GM18867 (cell line): ENCODE measurements at regions not wholly inside any gene's neighbourhood (a gene's known extent, or its start where the extent isn't known, plus 50 kb on each side); places are given as distances from the start of the nearest gene placed in this dataset.

ENCODE experiments used
- ATAC-seq: cut with Tn5 transposase; IDR thresholded peaks from one replicate; pipeline ENCODE4 v1.9.1; 2021; ENCODE audit warnings: mild to moderate bottlenecking, moderate library complexity; ENCODE audit not compliant: unreplicated experiment

DNA sequence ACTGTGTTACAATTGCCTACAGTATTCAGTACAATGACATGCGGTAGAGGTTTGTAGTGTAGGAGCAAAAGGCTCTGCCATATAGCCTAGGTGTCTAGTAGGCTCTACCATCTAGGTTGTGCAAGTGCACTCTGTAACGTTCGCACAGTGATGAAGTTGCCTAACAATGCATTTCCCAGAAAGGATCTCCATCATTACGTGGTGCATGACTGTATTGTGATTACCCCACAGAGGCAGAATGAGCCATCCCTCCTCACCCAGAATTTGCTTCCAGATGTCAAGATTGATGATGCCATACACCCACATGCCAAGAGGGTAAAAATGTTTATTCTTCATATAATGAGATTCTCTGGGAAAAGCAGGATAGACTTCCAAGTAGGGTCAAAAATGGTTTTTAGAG is 199.3 kb upstream of the CTTNBP2NL start:
- ATAC-seq = no peak

DNA sequence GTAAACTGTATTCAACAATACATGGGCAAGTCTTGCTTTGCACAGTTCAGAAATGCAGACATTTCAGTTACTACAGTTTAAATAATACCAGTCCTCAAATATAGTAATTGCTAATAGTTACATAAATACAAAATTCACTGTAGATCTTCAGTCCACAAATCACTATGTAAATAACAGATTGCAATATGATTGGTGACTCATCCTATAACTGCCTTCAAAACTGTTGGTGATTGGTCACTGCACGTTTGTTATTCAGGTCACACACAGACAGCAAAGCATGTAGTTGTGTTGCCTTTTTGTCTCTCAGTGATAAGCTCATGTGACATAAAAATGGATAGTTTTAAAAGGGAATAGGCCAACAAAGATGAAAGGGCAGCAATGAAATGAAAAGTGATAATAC is 186.5 kb upstream of the CTTNBP2NL start:
- ATAC-seq = no peak

DNA sequence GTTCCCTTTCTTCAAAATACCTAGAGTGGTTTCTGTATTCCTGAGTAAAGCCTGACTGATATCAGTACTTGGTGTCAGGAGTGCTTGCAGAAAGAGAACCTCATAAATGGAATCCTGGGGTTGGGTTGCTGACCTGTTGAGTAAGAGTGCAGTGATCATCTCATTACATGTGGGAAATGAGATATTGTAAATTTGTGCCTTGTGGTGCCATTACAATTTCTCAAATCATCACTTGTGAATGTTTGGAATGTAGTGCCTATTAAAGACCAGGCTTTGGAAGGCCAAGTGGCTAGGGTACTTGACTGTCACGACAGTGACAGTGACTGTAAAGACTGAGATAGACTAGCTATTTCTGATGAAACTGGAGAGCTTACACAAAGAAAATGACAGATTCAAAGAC is 176.7 kb upstream of the CTTNBP2NL start:
- no peak for ATAC-seq

DNA sequence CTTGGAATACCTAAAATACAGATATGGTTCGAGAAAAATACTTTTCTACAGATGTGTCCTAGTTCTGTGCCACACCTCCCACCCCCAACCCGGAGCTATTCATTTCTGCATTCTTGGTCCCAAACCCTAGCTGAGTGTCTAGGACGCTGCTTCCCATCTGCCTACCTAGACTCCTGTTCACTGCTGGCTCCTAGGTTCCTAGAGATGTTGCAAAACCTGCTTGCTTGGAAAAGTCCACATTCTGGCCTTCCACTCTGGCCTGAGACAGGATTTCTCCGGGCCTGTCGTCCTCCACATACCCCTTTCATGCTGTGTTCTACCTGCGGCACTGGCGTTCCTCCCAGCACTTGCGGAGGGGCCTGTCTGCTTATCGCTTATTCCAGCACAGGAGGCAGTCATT is 165.8 kb upstream of the CTTNBP2NL start:
- ATAC-seq = no peak

DNA sequence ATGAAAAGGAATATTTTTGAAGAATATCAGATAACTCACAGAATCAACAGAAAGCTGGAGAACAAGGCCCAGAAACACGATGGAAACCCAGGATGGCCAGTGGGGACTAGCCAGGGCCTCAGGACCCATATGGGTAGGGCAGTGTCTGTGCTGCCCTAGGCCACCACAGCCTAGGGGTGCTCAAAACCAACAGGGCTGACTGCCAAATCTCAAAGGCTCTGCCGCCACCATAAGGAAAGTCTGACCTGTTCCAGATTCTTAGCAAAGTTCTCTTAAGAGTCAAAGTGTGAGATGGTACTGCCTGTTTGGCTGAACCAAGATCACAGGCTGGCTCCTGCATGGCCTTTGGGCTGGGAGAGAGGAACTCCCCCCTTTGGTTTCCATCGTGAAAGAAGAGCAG is 164.7 kb upstream of the CTTNBP2NL start:
- no peak for ATAC-seq

DNA sequence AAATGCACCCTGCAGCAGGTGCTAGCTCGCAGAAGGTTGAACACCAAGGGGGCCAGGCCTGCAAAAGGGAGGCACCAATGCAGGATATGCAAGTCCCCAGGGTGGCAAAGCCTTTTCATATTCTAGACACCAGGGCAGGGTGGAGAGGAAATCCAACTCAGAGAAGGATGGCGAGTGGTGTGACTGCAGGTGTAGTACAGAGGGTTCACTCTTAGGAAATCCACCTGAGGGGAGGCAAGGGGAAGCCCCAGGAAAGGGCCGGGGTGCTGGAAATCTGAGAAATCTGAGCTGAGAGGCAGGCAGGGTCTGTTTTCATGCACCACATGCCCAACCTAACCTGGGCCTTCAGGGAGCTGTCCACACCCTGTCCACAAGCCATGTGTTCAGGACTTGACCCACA is 163.2 kb upstream of the CTTNBP2NL start:
- ATAC-seq = no peak

DNA sequence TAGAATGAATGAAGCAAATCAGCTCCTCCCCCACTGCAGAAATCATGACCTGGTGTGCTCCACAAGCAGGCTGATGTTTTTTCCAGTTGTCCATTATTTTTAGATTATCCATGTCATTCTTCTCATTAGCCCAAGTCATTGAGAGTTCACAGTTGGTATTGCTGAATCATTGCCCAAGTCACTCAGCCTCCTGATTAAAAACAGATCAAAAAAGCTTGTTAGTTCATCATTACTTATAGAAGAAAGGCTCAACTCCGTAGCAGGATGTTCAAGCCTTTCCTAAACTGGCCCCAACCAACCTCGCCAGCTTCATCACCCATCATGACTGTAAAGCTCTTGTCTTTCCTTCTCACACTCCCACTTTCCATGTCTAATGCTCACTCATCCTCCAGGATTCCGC is 161.3 kb upstream of the CTTNBP2NL start:
- no peak for ATAC-seq

DNA sequence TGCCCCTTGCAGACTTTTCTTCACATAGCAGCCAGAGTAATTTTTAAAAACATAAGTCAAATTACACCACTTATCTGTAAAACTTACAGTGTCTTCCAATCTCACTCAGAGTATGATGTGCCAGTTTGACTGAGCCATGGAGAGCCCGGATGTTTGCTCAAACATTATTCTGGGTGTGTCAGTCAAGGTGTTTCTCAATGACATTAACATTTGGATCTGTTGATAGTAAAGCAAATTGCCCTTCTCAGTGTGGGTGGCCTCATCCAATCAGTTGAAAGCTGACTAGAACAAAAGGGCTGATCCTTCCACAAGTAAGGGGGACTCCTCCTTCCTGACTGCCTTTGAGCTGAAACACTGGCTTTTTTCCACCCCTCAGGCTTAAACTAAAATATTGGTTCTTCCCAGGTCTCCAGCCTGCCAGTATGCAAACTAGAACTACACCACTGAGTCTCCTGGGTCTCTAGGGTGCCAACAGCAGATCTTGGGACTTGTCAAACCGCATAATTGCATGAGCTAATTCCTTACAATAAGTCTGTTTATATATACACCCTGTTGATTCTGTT is 157.9 kb upstream of the CTTNBP2NL start:
- ATAC-seq = no peak

DNA sequence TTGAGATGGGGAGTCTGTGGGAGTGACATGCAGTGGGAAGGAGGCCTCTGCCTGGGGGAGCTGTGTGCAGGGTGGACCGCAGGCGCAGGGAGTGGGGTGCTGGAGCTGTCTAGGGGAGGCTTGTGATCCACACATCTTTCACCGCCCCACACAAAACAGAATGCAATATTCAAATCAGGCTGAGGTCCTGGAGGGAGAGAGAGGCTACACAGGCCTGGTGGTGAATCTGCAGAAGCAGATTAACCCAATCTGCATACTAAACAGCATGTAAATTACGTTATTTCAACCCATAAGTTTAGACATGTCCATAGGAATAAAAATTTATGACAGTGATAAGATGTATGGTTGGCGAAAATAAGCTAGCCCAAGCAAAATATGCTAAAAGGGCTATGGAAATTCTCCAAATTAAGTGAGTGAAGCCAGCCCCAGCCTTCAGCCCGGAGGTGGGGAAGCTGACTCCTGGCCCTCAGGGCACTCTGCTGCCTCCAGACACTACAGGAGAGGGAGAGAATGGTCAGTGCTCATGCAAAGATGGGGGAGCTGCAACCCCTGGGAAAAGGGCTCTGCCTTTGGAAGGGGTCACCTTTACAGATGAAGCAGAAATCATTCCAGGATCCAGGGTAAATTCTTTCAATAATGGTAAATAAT is 156.2 kb upstream of the CTTNBP2NL start:
- ATAC-seq = no peak

DNA sequence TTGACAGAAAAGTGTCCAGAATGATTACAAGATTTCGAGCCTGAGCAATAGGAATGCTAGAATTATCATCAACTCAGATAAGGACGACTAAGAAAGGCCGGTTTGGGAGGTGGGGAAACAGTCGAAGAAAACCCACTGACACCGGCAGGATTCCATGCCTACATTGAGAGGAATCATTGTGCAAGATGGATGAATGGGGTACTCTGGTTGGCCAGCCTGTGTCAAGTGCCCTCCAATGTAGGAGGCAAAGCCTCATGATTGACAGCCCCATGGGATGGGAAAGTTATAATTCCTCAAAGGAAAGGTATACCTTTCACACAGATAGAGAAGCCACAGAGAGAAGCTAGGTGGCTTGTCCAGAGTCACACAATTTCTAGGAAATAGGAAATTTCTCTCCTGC is 153.5 kb upstream of the CTTNBP2NL start:
- no peak for ATAC-seq

DNA sequence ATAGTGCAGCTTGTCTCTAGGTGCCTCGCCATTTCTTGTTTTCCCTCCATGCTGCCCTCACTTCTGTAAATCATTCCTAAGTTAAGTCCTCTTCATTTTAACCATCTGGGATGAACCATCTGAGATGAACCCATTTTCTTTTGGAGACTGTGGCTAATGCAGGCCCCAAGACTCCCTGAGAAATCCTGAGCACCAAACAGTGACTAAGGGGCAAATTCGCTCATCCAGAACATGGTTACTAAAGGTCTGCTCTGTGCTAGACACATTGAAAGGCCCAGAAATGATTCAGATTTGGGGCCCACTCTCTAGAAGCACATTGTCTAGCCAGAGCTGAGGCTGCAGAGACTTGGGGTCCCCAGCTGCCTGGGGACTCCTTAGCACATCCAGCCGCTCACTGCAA is 151.9 kb upstream of the CTTNBP2NL start:
- ATAC-seq = no peak

DNA sequence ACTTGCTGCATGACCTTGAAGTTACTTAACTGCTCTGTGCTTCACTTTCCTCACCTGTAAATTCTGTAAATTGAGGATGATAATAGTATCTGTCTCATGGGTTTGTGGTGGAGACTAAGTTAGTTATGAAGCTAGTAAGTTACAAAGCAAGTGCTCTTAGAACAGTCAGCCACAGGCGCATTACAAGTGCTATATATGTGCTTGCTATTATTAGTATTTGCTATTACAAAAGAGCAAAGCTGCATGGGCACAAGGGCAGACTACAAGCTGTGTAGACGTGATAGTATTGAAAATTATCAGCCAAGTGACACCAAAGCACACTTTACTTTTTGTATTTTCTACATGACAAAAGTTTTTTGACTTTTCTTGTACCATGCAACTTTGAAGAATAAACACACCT is 150.9 kb upstream of the CTTNBP2NL start:
- ATAC-seq = no peak

DNA sequence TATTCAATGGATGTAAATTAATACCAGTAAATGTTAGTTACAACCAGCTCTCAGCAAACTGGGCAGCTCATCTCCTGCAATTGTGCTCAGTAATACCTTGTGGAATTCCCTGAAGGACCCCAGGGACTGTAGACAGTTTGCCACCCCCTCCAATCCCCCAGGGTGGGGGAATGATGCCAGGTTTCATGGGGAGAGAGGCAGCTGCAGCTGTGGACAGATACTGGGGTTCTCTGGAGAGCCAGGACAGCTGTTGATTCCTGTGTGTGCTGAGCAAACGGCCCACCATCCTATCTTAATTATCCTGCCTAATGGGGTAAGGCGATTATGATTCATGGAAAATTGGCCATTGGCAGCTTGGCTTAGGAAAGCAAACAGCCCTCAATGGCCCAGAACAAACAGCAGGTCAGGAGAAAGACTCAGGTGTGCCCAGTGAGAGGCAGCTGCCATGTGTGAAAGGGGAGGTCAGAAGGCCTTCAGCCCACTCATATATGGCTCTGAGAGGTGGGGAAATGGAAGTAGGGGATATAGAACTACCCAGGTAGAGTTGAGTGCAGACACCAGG is 148.9 kb upstream of the CTTNBP2NL start:
- ATAC-seq = no peak

DNA sequence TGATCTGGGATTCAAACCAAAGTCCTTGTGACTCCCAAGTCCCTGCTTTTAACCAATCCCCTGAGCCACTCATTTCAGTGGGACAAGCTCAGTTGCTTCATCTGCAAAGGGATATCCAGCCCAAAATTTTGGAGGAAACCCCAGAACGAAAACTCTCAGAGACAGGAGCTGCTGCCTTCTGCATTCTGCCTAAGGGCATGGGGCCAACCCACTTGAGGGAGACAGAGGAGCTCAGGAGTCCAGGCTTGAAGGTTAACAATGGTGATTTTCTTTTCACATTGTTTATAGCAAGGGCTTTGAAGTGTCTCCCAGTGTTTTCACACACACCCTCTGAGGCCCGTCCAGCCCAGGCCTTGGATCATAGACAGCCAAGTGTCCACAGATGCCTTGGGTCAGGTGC is 148.1 kb upstream of the CTTNBP2NL start:
- no peak for ATAC-seq

DNA sequence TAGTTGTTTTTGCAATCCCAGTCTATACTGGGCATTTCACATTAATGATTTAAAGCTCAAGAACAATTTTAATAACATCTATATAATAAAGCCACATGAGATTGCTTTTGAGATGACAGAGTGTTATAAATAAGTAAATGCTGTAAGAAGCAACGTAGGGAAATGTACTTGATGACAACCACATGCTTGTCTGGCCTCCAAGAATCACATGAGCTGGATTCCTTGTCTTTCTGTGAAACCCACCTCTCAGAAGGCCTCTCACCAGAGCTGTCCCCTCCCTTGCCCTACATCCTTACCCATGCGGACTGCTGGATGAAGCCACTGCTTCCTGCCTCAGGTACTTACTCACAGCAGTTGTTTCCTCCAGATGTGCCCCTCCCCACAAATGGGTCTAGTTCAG is 145.1 kb upstream of the CTTNBP2NL start:
- no peak for ATAC-seq

DNA sequence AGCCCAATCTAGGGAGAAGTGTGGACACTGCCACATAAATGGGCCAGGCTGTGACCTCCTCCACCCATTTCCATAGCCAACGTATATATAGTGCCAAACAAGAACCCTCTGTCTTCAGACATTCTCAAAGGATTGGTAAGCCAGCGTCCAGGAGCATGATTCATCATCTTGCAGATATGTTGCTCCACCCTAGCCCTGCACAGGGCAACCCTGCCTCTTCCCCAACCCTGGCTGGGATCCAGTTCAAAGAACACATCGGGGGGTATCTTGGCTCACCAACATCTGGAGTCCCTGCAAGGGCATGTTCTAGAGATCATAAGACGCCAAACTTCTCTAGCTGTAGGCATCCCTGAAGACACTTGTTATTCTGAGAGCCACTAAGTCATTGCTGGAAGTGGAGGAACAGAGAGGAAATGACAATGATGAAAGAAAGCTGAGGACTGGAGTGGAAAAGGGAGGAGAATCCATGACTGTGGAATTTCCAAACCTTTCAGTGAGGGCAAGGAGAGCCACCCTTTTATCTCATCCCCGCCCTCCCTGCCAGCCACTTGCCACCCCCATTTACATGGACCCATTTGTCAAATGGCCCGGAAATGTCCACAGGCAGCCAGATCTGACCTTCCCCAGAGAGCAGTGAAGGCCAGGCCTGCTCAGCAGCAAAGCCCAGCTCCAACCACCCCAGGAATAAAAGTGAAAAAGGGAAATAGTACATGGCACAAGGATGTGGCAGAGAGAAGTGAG is 144.1 kb upstream of the CTTNBP2NL start:
- ATAC-seq = no peak

DNA sequence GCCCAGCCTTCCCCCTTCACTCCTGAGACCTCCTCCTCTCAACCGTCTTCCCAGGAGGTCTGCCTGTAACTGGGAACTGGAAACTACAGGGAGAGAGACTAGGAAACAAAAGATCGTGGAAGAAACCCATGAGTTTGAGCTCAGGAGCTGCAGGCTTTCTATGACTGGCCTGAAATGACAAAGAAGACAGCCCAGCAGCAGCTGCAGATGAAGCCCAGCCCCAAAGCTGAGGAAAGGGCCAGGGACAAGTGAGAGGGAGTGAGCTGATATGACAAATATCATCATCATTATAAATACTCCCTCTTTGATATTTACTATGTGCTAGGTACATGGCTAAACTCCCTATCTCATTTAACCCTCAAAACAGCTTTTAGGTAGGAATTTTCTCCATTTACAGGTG is 142.6 kb upstream of the CTTNBP2NL start:
- ATAC-seq = no peak

DNA sequence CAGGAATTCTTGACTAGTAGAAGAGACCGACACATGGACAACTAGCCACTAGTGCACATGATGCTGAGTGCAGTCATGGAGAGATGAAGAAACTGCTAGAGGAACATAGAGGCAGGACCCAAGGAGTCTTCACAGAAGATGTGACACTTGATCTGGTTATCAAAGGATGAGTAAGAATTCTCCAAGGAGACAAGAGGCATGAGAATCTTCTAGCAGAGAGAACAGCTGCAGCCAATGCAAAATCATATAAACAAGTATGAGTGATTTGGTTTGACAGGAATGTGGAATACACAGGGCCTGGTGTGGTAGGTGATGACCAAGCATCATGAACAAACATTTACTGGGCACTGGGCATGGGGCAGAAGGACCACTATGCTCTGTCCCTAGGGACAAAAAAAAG is 140.9 kb upstream of the CTTNBP2NL start:
- ATAC-seq = no peak

DNA sequence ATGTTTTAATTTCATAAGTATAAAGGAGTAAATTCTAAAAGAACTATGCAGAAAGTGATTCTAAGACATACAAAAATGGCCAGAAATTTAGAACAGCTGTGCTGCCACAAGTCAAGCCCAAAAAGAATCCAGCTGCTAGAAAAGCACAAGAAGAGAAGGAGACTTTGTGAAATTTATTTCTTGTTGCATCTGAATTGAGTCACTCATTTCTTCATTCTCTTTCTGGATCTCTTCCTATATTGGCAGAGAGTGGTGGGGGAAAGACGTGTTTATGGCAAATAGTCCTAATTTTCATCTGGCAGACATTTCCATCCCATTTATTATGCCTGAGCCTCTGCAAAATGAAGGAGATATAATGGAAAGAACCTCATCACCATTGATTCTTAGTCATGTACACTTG is 139.6 kb upstream of the CTTNBP2NL start:
- ATAC-seq = no peak

DNA sequence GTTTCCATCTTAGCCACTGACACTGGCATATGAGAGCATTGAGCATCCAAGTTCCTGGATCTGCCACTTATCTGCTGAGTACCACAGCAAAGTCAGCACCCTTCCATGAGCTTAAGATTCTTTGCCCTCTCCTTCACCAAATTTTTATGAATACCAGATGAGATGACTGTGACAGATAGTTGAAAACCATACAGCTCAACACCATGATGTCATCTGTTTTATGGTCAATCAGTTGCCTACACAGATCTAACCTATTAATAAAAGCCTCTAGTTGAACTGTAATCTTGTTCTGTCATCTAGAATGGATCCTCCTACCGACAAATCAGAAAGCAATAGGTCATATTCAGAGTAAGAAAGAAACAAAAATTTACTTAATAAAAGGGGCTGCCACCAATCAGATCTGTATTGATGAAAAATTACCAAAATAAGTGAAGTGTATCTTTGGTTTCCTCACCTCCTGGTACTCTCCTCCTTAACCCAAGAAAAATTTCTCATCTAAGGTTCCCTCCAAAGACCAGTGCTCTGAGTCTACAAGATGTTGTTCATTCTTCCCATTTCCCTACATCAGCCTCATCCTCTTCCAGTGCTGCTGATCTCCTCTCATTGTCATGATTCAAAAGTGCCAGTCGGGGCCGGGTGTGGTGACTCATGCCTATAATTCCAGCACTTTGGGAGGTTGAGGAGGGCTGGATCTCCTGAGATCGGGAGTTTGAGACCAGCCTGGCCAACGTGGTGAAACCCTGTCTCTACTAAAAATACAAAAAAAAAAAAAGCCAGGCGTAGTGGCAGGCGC is 138.8 kb upstream of the CTTNBP2NL start:
- ATAC-seq = no peak

DNA sequence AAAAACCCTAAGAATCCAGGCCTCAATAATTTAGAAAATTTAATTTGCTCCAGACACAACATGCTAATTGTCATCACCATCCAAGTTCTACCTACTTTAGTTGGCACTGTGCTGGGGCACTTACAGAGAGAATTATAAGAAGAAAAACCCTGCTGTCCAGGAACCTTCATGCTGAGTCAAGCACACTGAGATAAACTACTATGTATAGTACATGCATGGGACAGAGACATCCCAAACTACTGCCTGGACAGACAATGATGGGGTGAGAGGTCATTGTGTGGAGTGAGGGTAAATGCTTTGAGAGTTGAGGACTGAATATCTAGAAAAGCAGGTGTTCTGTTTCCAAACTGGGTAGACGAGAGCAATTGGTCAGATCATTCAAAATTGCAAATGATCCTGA is 135.3 kb upstream of the CTTNBP2NL start:
- no peak for ATAC-seq
